Endothelial cell (in vitro differentiated cells): ENCODE measurements at regions not wholly inside any gene's neighbourhood (a gene's known extent, or its start where the extent isn't known, plus 50 kb on each side); places are given as distances from the start of the nearest gene placed in this dataset.

Experiments used
- DNase-seq: peaks from one replicate; pipeline ENCODE4 v3.0.0; 2021; ENCODE audit warnings: low spot score
- H3K27ac Mint-ChIP-seq: one replicate; pipeline ENCODE4 v1.8.0; 2021; ENCODE audit warnings: mixed read lengths, inconsistent platforms; ENCODE audit not compliant: unreplicated experiment
- H3K27me3 Mint-ChIP-seq: one replicate; pipeline ENCODE4 v1.8.0; 2021; ENCODE audit warnings: mild to moderate bottlenecking, moderate library complexity, mixed read lengths, inconsistent platforms; ENCODE audit not compliant: unreplicated experiment
- H3K36me3 Mint-ChIP-seq: one replicate; pipeline ENCODE4 v1.8.0; 2021; ENCODE audit warnings: mild to moderate bottlenecking, low read depth, mixed read lengths, inconsistent platforms; ENCODE audit not compliant: unreplicated experiment
- H3K4me1 Mint-ChIP-seq: one replicate; pipeline ENCODE4 v1.8.0; 2021; ENCODE audit warnings: mild to moderate bottlenecking, mixed read lengths, inconsistent platforms; ENCODE audit not compliant: unreplicated experiment
- H3K4me3 Mint-ChIP-seq: one replicate; pipeline ENCODE4 v1.8.0; 2021; ENCODE audit warnings: mild to moderate bottlenecking, mixed read lengths, inconsistent platforms; ENCODE audit not compliant: unreplicated experiment
- H3K9me3 Mint-ChIP-seq: one replicate; pipeline ENCODE4 v1.8.0; 2021; ENCODE audit warnings: mixed read lengths, inconsistent platforms; ENCODE audit not compliant: unreplicated experiment
- TF ChIP-seq, protein P1 (sequence below): fragments of 200-600 bp; sonication (generic); IDR thresholded peaks from one replicate; pipeline ENCODE4 v1.5.0; 2021; ENCODE audit warnings: antibody characterized with exemption; ENCODE audit not compliant: unreplicated experiment

DNA sequence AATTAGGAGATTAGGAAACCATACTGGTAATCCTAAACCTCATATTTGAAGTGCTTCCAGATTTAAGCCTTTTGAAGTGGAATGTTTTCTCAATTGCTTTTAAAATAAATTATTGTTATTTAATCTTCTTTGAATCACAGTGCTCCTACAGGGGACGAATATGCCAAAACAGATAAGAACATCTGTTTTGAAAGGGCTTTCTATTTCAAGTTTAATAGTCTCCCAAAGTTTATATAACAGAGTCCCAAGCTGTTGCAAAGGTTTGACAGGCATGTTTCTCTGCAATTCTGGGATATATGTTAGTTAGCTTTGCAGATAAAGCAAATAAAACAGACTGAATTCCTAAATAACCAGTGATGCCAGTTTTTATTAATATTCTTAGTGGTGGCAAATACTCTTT is 803.7 kb downstream of the TLE4 start:
- Mint-ChIP-seq H3K27me3 (no peaks in the 10 kb centered on the region), H3K4me3 (no peak overlapping the region), H3K27ac (no peak overlapping the region), H3K9me3 (no peaks in the 10 kb centered on the region), H3K36me3 (no peaks in the 10 kb centered on the region), H3K4me1 (no peaks in the 10 kb centered on the region)
- TF ChIP-seq, protein P1, sequence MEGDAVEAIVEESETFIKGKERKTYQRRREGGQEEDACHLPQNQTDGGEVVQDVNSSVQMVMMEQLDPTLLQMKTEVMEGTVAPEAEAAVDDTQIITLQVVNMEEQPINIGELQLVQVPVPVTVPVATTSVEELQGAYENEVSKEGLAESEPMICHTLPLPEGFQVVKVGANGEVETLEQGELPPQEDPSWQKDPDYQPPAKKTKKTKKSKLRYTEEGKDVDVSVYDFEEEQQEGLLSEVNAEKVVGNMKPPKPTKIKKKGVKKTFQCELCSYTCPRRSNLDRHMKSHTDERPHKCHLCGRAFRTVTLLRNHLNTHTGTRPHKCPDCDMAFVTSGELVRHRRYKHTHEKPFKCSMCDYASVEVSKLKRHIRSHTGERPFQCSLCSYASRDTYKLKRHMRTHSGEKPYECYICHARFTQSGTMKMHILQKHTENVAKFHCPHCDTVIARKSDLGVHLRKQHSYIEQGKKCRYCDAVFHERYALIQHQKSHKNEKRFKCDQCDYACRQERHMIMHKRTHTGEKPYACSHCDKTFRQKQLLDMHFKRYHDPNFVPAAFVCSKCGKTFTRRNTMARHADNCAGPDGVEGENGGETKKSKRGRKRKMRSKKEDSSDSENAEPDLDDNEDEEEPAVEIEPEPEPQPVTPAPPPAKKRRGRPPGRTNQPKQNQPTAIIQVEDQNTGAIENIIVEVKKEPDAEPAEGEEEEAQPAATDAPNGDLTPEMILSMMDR, result no peak
- DNase-seq, result no peak

DNA sequence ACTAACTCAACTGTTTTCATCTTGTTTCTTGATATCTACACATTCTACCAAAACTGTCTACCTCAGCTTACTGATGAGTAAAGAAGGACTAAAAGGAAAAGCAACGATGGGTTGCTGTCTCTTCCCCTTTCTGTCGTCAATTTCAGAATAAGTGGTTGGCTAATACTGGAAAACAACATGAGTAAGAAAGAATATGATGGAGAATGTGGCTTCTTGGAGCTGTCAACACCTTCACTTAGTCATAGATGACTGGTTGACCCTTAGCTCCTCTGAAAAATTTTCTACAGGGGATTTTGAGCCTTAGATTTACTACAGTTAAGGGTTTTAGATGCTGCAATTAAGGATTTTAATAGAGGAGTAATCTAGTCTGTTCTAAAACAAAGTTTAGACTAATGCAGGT is 797.9 kb downstream of the TLE4 start:
- Mint-ChIP-seq H3K4me3 (no peak overlapping the region), H3K27me3 (no peaks in the 10 kb centered on the region), H3K27ac (no peak overlapping the region), H3K36me3 (no peaks in the 10 kb centered on the region), H3K4me1 (no peaks in the 10 kb centered on the region), H3K9me3 (no peaks in the 10 kb centered on the region)
- TF ChIP-seq, protein P1, result no peak
- DNase-seq, result no peak

DNA sequence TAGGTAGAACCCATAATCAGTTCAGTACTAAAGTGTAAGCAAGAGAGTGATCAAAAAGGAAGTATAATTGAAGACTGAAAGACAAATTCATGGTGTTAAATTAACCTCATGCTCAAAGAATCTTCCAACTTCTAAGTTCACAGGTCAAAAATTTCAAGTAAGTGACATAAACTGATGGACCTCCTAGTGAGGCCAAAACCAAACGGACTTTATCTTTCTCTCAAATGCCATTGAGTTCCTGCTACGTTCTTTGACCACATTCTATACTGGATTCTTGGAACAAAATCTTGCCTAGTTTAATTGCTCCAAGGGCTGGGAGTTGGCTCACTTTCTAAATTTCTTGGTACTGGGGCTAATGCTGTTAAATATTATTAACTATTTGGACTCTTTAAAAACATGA is 794.9 kb downstream of the TLE4 start:
- DNase-seq, result no peak
- Mint-ChIP-seq H3K4me1 (no peaks in the 10 kb centered on the region), H3K27ac (no peak overlapping the region), H3K27me3 (no peaks in the 10 kb centered on the region), H3K9me3 (no peaks in the 10 kb centered on the region), H3K4me3 (no peak overlapping the region), H3K36me3 (no peaks in the 10 kb centered on the region)
- TF ChIP-seq, protein P1, result no peak

DNA sequence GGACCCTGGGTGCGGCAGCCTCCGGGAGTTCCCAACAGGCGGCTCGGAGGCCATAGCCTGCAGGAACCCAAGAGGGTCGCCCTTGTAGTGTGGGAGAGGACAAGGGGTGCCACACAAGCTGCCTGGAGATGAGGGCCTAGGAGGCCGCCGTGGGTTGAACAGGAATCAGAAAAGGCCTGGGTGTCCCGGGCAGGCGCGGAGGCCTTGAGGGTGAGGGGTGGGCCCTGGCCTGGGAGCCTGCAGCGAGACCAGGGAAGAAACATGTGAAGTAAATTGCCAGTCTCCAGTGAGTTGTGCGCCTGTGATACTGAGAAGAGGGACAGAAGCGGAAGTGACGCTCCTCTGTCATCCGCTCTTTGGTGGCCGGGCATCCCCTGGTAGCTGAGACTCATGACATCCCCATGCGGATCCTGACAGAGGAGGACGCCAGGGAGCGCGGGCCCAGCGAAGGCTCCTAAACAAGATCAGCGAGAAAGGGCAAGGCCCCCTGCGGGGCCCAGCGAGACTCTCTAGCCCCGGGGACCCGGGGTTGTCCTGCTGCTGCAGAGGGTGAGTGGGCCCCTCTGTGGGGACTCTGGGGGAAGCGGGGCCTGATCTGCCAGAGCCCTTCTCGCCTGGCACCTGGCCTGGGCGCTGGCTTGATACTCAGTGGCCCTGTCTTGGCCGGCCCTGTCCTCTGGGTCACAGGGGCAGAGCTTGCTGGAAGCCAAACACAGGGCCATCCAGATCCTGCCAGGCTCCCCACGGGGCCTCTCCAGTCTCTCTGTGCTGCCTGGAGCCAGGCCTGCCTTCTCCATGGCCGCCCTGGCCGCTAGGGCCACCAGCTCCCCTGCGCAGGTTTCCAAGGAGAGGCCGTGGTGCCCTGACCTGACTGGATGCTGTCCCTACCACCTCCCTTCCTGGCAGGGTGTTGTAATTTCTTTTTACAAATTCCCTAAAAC is 788.4 kb downstream of the TLE4 start:
- no peak overlapping the region for H3K4me3 Mint-ChIP-seq
- H3K36me3 Mint-ChIP-seq, result peaks cover 5% of the 10 kb centered on the region
- TF ChIP-seq, protein P1, result no peak
- H3K9me3 Mint-ChIP-seq, result no peaks in the 10 kb centered on the region
- DNase-seq, result no peak
- no peak overlapping the region for H3K27ac Mint-ChIP-seq
- no peaks in the 10 kb centered on the region for H3K4me1 Mint-ChIP-seq
- peaks cover 5% of the 10 kb centered on the region for H3K27me3 Mint-ChIP-seq

GRCh38 chr9:80359291-80359690 is 787.5 kb downstream of the TLE4 start:
- H3K9me3 Mint-ChIP-seq, result no peaks in the 10 kb centered on the region
- DNase-seq, result no peak
- H3K27ac Mint-ChIP-seq, result no peak overlapping the region
- TF ChIP-seq, protein P1, result no peak
- H3K27me3 Mint-ChIP-seq, result peaks cover 5% of the 10 kb centered on the region
- no peak overlapping the region for H3K4me3 Mint-ChIP-seq
- peaks cover 5% of the 10 kb centered on the region for H3K36me3 Mint-ChIP-seq
- no peaks in the 10 kb centered on the region for H3K4me1 Mint-ChIP-seq
